ENCODE measurements at regions not wholly inside any gene's neighbourhood (a gene's known extent, or its start where the extent isn't known, plus 50 kb on each side); places are given as distances from the start of the nearest gene placed in this dataset.

DNA sequence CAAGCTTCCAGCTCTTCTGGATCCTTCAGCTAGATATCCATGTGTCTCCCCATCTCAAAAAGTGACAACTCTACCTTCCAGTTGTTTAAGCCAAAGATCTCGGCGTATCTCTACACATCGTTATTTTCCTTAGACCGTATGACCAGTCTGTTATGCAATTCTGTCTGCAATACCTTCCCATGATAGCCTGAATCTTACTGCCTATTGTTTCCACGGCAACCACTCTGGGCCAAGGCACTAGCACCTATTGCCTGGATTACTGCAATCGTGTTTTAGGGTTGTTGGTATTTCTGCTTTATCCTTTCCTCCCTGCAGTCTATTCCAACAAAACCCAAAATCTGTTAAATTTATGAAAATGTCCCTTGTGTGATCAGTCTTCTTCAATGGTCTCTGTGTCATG lies 448.4 kb downstream of the MTRR start:
- no peak overlapping the region for H3K27ac ChIP-seq (ENCODE audit: low read depth in 2 of 2, low read length in 1 of 2)
- H3K4me3 ChIP-seq (ENCODE audit: low read depth in 2 of 2, low read length in 1 of 2), result no peak overlapping the region
- no peaks in the 10 kb centered on the region for H3F3A ChIP-seq (replicated peaks; ENCODE audit: insufficient read depth)
- H3K9me3 ChIP-seq, result no peaks in the 10 kb centered on the region
- H3K9me2 ChIP-seq, result no peaks in the 10 kb centered on the region
- ChIA-PET CTCF (no interaction called here), POLR2A (no interaction called here)
- H3K9ac ChIP-seq, result no peak overlapping the region
- H2AFZ ChIP-seq (ENCODE audit: low read depth), result no peak overlapping the region
- H3K4me2 ChIP-seq, result no peak overlapping the region
- 23% methylated on average over 6 of the region's 6 CpGs for WGBS (ENCODE audit: low lambda C conversion rate)
- H3K79me2 ChIP-seq (ENCODE audit: insufficient read depth), result no peaks in the 10 kb centered on the region
- no peak for TF ChIP-seq GABPA (IDR thresholded peaks at IDR 0.05; ENCODE audit: low read depth)
- TF ChIP-seq JUND (IDR thresholded peaks at IDR 0.05), result no peak
- no peak for TF ChIP-seq MEF2A (IDR thresholded peaks at IDR 0.05; ENCODE audit: borderline replicate concordance, low read depth)
- no peak for TF ChIP-seq RAD21 (IDR thresholded peaks at IDR 0.05; ENCODE audit: low read length)
- no peak for TF ChIP-seq ELF1 (IDR thresholded peaks at IDR 0.05)
- TF ChIP-seq EZH2phosphoT487 (IDR thresholded peaks at IDR 0.05; ENCODE audit: borderline replicate concordance, low read depth), result no peak
- TF ChIP-seq SIN3A (IDR thresholded peaks at IDR 0.05; ENCODE audit: borderline replicate concordance, low read depth, low read length), result no peak
- TF ChIP-seq MAX (IDR thresholded peaks at IDR 0.05; ENCODE audit: low read depth), result no peak
- no peak for TF ChIP-seq FOXJ3 (CRISPR knock-in tag; IDR thresholded peaks at IDR 0.05)
- TF ChIP-seq MXI1 (IDR thresholded peaks at IDR 0.05; ENCODE audit: low read depth, low read length), result no peak
- TF ChIP-seq CHD2 (IDR thresholded peaks at IDR 0.05; ENCODE audit: low read length, partially characterized antibody), result no peak
- no peak for TF ChIP-seq CTCF (IDR thresholded peaks at IDR 0.05)
- TF ChIP-seq POLR2AphosphoS5 (IDR thresholded peaks at IDR 0.05; ENCODE audit: low read depth, low read length), result no peak
- TF ChIP-seq TAF1 (IDR thresholded peaks at IDR 0.05; ENCODE audit: borderline replicate concordance, low read depth, low read length), result no peak
- TF ChIP-seq NRF1 (IDR thresholded peaks at IDR 0.05; ENCODE audit: low read depth, low read length), result no peak
- no peak for TF ChIP-seq GATA2 (CRISPR knock-in tag; IDR thresholded peaks at IDR 0.05)
- TF ChIP-seq FOSL2 (IDR thresholded peaks at IDR 0.05; ENCODE audit: borderline replicate concordance, low read depth), result no peak
- no peak for TF ChIP-seq RFX5 (IDR thresholded peaks at IDR 0.05; ENCODE audit: low read length)
- TF ChIP-seq, protein P1, sequence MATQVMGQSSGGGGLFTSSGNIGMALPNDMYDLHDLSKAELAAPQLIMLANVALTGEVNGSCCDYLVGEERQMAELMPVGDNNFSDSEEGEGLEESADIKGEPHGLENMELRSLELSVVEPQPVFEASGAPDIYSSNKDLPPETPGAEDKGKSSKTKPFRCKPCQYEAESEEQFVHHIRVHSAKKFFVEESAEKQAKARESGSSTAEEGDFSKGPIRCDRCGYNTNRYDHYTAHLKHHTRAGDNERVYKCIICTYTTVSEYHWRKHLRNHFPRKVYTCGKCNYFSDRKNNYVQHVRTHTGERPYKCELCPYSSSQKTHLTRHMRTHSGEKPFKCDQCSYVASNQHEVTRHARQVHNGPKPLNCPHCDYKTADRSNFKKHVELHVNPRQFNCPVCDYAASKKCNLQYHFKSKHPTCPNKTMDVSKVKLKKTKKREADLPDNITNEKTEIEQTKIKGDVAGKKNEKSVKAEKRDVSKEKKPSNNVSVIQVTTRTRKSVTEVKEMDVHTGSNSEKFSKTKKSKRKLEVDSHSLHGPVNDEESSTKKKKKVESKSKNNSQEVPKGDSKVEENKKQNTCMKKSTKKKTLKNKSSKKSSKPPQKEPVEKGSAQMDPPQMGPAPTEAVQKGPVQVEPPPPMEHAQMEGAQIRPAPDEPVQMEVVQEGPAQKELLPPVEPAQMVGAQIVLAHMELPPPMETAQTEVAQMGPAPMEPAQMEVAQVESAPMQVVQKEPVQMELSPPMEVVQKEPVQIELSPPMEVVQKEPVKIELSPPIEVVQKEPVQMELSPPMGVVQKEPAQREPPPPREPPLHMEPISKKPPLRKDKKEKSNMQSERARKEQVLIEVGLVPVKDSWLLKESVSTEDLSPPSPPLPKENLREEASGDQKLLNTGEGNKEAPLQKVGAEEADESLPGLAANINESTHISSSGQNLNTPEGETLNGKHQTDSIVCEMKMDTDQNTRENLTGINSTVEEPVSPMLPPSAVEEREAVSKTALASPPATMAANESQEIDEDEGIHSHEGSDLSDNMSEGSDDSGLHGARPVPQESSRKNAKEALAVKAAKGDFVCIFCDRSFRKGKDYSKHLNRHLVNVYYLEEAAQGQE (IDR thresholded peaks at IDR 0.05; ENCODE audit: low read depth, low read length), result no peak
- H4K20me1 ChIP-seq (ENCODE audit: insufficient read depth), result no peaks in the 10 kb centered on the region
- DNase-seq, result no peak
- no peaks in the 10 kb centered on the region for H3K27me3 ChIP-seq (ENCODE audit: insufficient read depth)
- no peaks in the 10 kb centered on the region for H3K36me3 ChIP-seq (replicated peaks in 1 of 2; ENCODE audit: control insufficient read depth in 1 of 2, insufficient read depth in 2 of 2, low read length in 1 of 2)
- no peaks in the 10 kb centered on the region for H3K4me1 ChIP-seq (ENCODE audit: control insufficient read depth in 1 of 2, insufficient read depth in 2 of 2, low read depth in 1 of 2, low read length in 1 of 2)

Data from SK-N-SH (cell line).